Upper lobe of right lung (tissue), 1 donor: ENCODE measurements at regions not wholly inside any gene's neighbourhood (a gene's known extent, or its start where the extent isn't known, plus 50 kb on each side); places are given as distances from the start of the nearest gene placed in this dataset.

Experiments
- ATAC-seq: fragments of 200-7000 bp; cut with Tn5 transposase; one replicate; pipeline ENCODE4 v1.9.1; 2020; ENCODE audit warnings: mild to moderate bottlenecking, moderate library complexity
- DNase-seq: peaks from one replicate; pipeline ENCODE4 v3.0.0-alpha.2; 2020
- H3K27ac ChIP-seq: fragments of 200-600 bp; one replicate; pipeline ENCODE4 v1.8.0; 2022
- H3K27me3 ChIP-seq: fragments of 200-600 bp; one replicate; pipeline ENCODE4 v1.8.0; 2022; ENCODE audit warnings: mild to moderate bottlenecking
- H3K36me3 ChIP-seq: fragments of 200-600 bp; one replicate; pipeline ENCODE4 v1.8.0; 2022
- H3K4me1 ChIP-seq: fragments of 200-600 bp; one replicate; pipeline ENCODE4 v1.8.0; 2022
- H3K4me3 ChIP-seq: fragments of 200-600 bp; one replicate; pipeline ENCODE4 v1.8.0; 2022; ENCODE audit warnings: mild to moderate bottlenecking
- H3K9me3 ChIP-seq: fragments of 200-600 bp; one replicate; pipeline ENCODE4 v1.8.0; 2022
- CTCF ChIP-seq: fragments of 200-600 bp; IDR thresholded peaks from one replicate; pipeline ENCODE4 v1.8.0; 2022; ENCODE audit warnings: antibody characterized with exemption
- intact Hi-C: fragments of 100-400 bp; cut with DNase I; formaldehyde crosslinking; loops from one replicate; pipeline ENCODE4 v1.11.0; 2022
- donor health status: DM: no; HTN: yes; CAD: no; lungs with severe emphysema.

- H3K27me3 ChIP-seq = no peaks in the 10 kb centered on the region
- H3K4me1 ChIP-seq = no peaks in the 10 kb centered on the region
- intact Hi-C loops = no loop called here
- H3K4me3 ChIP-seq = no peak overlapping the region
- H3K9me3 ChIP-seq = no peaks in the 10 kb centered on the region
- DNase-seq (no peak), ATAC-seq (no peak)
- no peak overlapping the region for H3K27ac ChIP-seq
- H3K36me3 ChIP-seq = no peaks in the 10 kb centered on the region
- TF ChIP-seq CTCF = no peak
These were observed 721.6 kb upstream of the SOX9 start for GRCh38 chr17:71399221-71399620.

- H3K4me3 ChIP-seq = no peak overlapping the region
- H3K9me3 ChIP-seq = no peaks in the 10 kb centered on the region
- intact Hi-C loops = no loop called here
- no peaks in the 10 kb centered on the region for H3K27me3 ChIP-seq
- DNase-seq (no peak), ATAC-seq (no peak)
- no peak overlapping the region for H3K27ac ChIP-seq
- no peaks in the 10 kb centered on the region for H3K36me3 ChIP-seq
- H3K4me1 ChIP-seq = no peaks in the 10 kb centered on the region
- no peak for TF ChIP-seq CTCF
These were observed 721.2 kb upstream of the SOX9 start for GRCh38 chr17:71399649-71400048.

GRCh38 chr17:71402007-71402406, 718.8 kb upstream of the SOX9 start:
- TF ChIP-seq CTCF = no peak
- Histone ChIP-seq H3K27me3 (no peaks in the 10 kb centered on the region), H3K9me3 (no peaks in the 10 kb centered on the region), H3K4me3 (no peak overlapping the region), H3K36me3 (no peaks in the 10 kb centered on the region), H3K27ac (no peak overlapping the region), H3K4me1 (no peaks in the 10 kb centered on the region)
- DNase-seq (no peak), ATAC-seq (no peak)
- intact Hi-C loops = no loop called here

- Histone ChIP-seq H3K36me3 (no peaks in the 10 kb centered on the region), H3K27me3 (no peaks in the 10 kb centered on the region), H3K4me3 (no peak overlapping the region), H3K27ac (no peak overlapping the region), H3K9me3 (no peaks in the 10 kb centered on the region), H3K4me1 (no peaks in the 10 kb centered on the region)
- ATAC-seq (no peak), DNase-seq (no peak)
- intact Hi-C loops = no loop called here
- no peak for TF ChIP-seq CTCF
These were observed 718.1 kb upstream of the SOX9 start for GRCh38 chr17:71402661-71403141.

GRCh38 chr17:71405101-71405500, 715.7 kb upstream of the SOX9 start:
- DNase-seq (no peak), ATAC-seq (no peak)
- TF ChIP-seq CTCF = no peak
- intact Hi-C loops = no loop called here
- H3K9me3 ChIP-seq = no peaks in the 10 kb centered on the region
- no peaks in the 10 kb centered on the region for H3K36me3 ChIP-seq
- H3K4me3 ChIP-seq = no peak overlapping the region
- no peak overlapping the region for H3K27ac ChIP-seq
- no peaks in the 10 kb centered on the region for H3K4me1 ChIP-seq
- no peaks in the 10 kb centered on the region for H3K27me3 ChIP-seq

GRCh38 chr17:71407981-71408380, 712.8 kb upstream of the SOX9 start:
- H3K4me3 ChIP-seq = no peak overlapping the region
- no peaks in the 10 kb centered on the region for H3K36me3 ChIP-seq
- intact Hi-C loops = no loop called here
- H3K27ac ChIP-seq = no peak overlapping the region
- no peaks in the 10 kb centered on the region for H3K27me3 ChIP-seq
- DNase-seq (no peak), ATAC-seq (no peak)
- H3K4me1 ChIP-seq = no peaks in the 10 kb centered on the region
- TF ChIP-seq CTCF = no peak
- no peaks in the 10 kb centered on the region for H3K9me3 ChIP-seq
